ENCODE measurements at regions not wholly inside any gene's neighbourhood (a gene's known extent, or its start where the extent isn't known, plus 50 kb on each side); places are given as distances from the start of the nearest gene placed in this dataset.

DNA sequence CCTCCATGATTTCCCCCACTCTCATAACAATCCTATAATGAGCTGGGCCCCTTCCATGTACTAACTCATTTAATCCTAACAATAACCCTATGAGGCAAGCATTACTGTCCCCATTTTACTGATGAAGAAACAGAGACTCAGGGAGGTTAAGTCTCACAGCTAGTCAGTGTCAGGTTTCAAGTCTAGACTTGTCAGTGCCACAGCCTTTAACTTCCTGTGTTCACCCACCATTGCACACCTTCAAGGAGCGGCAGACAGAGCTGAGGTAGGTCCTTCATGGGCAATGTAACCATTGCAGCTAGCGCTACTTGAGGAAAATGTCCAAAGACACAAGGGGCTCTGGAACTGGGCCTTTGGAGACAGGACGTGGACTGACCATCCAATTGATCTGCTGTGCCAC lies 105.8 kb upstream of the CTNNB1 start:
- no peak for TF ChIP-seq CTCF (optimal IDR thresholded peaks at IDR 0.05 in 1 of 3, IDR thresholded peaks at IDR 0.05 in 1 of 3, conservative IDR thresholded peaks at IDR 0.05 in 1 of 3; ENCODE audit: extremely low read depth in 1 of 3, insufficient read depth in 2 of 3, low read length in 3 of 3)
- TF ChIP-seq EZH2 (IDR thresholded peaks at IDR 0.05; ENCODE audit: low read length): no peak

Data from keratinocyte (primary cell).